GM18507 (cell line): ENCODE measurements at regions not wholly inside any gene's neighbourhood (a gene's known extent, or its start where the extent isn't known, plus 50 kb on each side); places are given as distances from the start of the nearest gene placed in this dataset.
A peak's percentile ranks its signal among the peaks of the same experiment; 100 is the strongest.
"Not testable (repeated sequence)": the region's sequence is repeated elsewhere in the genome, so short reads cannot be mapped to it uniquely, and the experiment has no call there.

ENCODE experiments used
- DNase-seq: peaks from one replicate; pipeline ENCODE4 v3.0.0; 2011; ENCODE audit warnings: low read depth; ENCODE audit not compliant: insufficient read length; ENCODE audit errors: extremely low spot score
- FAIRE-seq: peaks from 2 replicates; lab custom pipeline; 2011; peaks lifted over from hg19 to GRCh38; lab: Jason Lieb, UNC

DNA sequence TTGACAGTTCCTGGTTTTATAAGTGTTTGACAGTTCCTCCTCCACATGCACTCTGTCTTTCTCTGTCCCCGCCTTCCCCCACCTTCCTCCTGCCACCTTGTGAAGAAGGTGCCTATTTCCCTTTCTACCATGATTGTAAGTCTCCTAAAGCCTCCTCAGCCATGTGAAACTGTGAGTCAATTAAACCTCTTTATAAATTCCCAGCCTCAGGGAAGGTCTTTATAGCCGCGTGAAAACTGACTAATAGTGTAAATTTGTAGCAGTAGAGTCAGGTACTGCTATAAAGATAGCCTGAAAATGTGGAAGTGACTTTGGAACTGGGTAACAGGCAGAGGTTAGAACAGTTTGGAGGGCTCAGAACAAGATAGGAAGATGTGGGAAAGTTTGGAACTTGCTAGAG lies 88.7 kb upstream of the ADORA2B start:
- DNase-seq, FAIRE-seq: not testable (repeated sequence)

DNA sequence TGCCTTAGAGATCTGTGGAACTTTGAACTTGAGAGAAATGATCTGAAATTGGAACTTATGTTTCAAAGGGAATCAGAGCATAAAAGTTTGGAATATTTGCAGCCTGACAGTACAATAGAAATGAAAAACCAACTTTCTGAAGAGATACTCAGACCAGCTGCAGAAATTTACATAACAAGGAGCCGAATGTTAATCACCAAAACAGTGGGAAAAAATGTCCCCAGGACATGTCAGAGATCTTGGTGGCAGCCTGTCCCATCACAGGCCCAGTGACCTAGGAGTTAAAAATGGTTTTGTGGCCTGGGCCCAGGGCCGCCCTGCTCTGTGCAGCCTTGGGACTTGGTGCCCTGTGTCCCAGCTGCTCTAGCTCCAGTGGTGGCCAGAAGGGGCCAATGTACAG lies 88.2 kb upstream of the ADORA2B start:
- not testable (repeated sequence) for FAIRE-seq, DNase-seq

DNA sequence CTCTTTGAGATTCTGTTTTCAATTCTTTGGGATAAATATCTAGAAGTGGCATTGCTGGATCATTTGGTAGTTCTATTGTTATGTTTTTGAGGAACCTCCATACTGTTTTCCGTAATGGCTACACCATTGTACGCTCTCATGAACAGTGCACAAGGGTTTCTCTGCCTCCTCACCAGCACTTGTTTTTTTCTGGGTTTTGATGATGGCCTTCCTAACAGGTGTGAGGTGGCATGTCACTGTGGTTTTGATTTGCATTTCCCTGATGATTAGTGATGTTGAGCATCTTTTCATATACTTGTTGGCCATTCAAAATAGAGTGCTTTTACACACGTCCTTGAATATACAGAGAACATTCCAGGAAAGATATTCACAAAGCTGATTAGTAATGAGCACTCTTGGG lies 86.8 kb upstream of the ADORA2B start:
- FAIRE-seq, result peak; percentile 73
- DNase-seq, result not testable (repeated sequence)

DNA sequence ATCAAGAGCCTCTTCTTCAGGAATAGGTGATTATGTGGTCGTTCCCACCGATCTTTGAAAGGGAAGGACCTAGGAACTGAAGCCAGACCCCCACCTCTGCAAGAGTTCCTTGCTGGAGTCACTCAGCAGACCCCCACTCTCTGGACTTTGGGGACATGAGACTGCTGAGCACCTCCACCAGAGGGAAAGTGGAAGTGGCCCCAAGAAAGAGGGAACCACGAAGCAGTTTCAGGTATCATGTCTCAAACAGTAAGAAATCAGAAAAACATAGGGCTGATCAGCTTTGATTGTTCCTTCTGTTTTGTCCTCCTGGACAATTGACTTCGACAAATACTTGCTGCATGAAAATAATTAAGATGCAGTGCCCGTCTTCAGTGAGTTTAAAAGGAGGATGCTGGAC lies 84.2 kb upstream of the ADORA2B start:
- DNase-seq, result not testable (repeated sequence)
- peak; percentile 68 for FAIRE-seq

DNA sequence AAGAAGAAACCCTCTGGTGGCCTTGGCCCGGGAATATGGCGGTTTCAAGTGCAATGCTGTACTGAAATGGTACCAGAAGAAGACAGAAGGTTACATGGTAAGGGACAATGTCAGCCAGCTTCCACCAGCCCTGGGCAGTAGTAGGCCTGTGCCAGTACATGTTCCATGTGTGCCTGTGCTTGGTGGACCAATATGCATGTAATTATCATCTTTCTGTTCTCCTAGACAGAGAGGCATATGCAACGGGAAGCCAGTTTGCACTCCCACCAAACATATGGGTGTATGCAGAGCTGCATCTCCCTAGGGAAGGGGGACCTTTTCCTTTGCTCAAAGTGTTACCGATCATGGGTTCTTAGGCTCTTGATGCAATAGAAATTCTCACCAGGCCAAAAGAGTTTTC lies 80.9 kb upstream of the ADORA2B start:
- FAIRE-seq, result not testable (repeated sequence)

DNA sequence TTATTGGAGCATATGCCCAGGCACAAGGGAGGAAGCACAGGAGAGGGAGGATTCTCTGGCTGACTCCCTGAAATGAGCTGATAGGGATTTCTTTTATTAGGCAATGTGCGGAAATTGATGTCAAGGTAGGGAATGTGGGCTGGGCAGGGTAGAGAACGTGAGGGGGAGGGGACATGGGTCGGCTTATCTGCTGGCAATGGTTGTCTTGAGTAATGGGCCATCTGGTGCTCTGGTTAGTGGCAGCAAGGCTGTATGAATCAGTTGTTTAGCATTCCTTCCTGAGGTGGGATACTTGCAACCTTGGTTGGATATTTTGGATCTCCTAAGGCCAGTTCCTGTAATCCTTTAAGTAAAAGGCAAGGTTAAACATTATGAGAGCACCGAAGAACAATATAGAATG lies 80.5 kb upstream of the ADORA2B start:
- not testable (repeated sequence) for FAIRE-seq, DNase-seq

More for the DNA sequence above, 80.9 kb upstream of the ADORA2B start:
- not testable (repeated sequence) for DNase-seq

DNA sequence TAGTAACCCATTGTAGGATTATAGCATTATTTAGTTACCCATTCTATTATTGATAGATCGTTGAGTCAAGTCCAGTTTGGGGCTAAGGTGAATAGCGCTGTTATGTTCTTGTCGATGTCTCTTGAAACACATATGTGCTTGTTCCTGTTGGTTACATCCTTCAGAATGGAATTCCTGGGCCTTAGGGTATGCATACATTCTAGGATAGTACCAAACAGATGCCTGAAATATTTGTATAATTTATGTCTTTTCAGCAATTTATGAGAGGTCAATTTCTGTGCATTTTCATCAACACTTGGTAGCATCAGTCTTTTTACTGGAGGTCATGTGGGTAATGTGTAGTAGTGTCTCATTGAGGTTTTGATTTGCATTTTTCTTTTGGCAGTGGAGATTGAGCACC lies 78.9 kb upstream of the ADORA2B start:
- FAIRE-seq, DNase-seq: not testable (repeated sequence)

DNA sequence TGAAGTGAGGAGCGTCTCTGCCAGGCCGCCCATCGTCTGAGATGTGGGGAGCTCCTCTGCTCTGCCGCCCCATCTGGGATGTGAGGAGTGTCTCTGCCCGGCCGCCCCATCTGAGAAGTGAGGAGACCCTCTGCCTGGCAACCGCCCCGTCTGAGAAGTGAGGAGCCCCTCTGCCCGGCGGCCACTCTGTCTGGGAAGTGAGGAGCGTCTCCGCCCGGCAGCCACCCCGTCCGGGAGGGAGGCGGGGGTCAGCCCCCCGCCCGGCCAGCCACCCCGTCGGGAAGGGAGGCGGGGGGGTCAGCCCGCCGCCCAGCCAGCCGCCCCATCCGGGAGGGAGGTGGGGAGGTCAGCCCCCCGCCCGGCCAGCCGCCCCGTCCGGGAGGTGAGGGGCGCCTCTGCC lies 77.6 kb upstream of the ADORA2B start:
- DNase-seq, FAIRE-seq: not testable (repeated sequence)

DNA sequence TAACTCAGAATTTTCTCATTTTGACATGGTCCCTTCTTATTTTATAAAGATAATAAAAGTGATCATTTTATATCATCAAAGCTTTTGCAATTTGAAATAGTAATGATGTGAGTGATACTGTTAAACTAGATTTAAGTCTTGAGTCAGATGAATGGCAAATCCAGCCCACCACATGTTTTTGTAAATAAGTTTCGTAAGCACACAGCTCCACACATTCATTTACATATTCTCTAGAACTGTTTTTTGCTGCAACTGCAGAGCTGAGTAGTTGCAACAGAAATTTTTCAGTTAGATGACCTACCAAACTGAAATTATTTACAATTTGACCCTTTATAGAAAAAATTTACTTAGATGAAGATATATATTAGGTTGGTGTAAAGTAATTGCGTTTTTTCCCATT lies 75.1 kb upstream of the ADORA2B start:
- not testable (repeated sequence) for DNase-seq, FAIRE-seq

DNA sequence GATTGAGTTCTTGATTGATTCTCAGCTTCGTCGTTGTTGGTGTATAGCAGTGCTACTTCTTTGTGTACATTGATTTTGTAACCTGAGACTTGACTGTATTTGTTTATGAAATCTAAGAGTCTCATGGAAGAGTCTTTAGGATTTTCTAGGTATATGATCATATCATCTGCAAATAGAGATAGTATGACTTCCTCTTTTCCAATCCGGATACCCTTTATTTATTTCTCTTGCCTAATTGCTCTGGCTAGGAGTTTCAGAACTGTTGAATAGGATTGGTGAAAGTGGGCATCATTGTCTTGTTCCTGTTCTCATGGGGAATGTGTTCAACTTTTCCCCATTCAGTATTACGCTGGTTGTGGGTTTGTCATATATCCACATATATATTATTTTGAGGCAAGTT lies 72.3 kb upstream of the ADORA2B start:
- DNase-seq, FAIRE-seq: not testable (repeated sequence)

DNA sequence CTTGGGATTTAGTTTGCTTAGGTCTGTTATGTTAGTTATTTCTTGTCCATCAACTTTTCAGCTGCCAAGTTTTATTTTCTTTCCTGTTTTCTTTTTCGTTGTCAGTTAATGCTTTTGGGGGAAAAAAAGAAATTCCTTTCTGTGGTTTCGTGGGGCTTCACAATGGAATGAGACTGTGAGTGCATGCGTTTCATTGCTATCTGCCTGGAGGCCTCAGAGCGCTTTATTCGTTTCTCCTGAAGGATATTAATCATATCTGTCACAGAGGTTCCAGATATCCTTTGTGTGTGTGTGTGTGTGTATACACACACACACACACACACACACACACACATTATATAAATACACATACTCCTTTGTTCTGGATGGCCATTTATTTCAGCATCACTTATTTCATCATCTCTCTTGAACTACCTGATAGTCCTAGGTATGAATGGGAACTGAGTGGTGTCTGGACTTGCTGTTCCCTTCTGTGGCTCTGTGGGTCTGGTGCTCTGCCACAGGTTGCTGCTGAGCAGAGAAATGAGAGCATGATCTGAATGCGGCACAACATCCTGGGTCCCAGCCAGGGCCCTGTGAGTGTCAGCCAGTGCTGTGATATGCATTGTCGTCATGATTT lies 66.9 kb upstream of the ADORA2B start:
- FAIRE-seq, result peak; percentile 48
- not testable (repeated sequence) for DNase-seq

DNA sequence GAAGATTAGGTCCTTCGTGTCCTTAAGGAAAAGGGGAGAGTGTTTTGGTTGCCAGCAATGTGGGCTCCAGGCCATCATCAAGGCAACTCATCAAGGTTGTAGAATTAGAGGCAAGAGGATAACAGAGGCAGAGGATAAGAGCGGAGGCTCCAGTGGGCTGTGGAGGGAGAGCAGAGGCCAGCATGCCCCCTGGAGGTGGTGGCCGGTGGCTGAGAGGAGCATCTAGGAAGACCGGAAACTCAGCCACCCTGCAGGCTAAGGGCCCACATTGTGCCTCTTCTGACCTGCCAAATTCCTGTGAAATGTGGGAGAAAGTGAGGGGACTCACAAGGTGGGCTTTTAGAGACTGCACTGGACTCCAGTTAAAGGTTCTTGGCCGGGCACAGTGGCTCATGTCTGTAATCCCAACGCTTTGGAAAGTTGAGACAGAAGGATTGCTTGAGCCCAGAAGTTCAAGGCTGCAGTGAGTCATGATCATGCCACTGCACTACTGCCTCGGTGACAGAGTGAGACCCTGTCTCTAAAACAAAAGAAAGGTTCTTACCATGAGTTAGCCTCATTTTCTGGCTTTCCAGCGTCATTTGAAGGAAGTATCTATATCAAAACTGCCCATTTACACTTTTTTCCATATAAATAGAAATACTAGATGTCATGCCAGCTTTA lies 62.7 kb upstream of the ADORA2B start:
- FAIRE-seq, result no peak

DNA sequence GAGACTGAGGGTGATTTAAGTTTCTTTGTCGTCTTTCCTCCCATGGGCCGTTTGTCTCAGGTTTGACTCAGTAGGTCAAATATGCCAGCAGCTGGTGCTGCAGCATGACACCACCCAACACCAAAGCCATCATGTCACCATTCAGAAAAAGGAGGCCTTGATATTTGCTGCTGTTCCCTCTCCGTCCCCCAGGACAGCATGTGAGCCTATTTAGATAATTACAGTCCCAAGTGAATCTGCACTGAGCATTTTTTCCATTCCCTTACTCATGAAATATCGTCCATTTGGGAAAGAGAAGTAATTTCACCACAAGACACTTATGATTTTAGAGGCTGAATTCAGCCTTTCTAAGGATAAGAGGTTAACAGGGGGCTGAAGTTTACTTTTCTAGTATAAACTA lies 62.2 kb upstream of the ADORA2B start:
- DNase-seq (no peak), FAIRE-seq (no peak)

More for the DNA sequence above, 62.7 kb upstream of the ADORA2B start:
- no peak for DNase-seq

DNA sequence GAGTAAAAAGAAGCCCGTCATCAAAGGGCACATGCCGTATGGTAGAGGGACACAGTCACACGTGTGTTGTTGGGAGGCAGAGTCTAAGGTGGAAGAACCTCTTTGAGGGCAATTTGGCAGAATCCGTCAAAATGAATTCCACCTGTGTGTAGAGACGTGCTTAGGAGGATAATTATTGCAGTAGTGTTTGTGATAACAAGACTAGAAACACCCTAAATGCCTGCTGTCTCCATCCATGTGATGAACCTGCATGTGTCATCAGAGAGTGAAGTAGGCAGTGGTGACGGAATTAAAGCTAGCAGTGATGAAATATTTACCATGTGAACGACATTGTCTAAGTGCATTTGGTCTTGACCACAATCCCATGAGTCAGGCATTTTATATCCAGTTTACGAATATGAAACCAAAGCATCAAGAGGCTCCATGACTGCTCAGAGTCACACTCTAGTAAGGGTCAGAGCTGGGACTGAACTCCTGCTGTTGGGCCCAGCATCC lies 61.3 kb upstream of the ADORA2B start:
- FAIRE-seq (no peak), DNase-seq (no peak)

DNA sequence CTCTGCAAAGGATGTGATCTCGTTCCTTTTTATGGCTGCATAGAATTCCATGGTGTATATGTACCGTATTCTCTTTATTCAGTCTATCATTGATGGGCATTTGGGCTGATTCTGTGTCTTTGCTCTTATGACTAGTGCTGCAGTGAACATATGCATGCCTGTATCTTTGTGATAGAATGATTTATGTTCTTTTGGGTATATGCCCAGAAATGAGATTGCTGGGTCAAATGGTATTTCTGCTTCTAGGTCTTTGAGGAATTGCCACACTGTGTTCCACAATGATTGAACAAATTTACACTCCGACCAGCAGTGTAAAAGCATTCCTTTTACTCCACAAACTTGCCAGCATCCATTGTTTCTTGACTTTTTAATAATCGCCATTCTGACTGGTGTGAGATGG lies 60.2 kb upstream of the ADORA2B start:
- no peak for FAIRE-seq

DNA sequence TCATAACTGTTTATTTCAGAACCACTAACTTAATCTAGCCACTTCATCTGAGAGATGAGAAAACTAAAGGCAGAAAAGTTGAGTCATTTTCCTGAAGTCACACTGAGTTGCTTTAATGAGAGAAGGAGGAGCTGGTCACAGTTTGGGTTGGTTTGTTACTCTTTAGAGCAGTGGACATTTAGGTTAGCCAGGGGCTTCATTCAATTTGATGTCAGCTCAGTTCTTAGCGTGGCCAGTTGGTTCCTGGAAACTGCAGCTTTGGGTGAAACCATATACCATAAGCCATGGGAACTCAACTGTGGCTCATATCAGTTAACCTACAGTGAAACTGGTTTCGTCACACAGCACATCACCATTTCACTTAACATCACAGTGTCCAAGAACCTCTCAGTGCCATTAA lies 59.2 kb upstream of the ADORA2B start:
- DNase-seq (no peak), FAIRE-seq (no peak)

More for the DNA sequence above, 60.2 kb upstream of the ADORA2B start:
- no peak for DNase-seq

DNA sequence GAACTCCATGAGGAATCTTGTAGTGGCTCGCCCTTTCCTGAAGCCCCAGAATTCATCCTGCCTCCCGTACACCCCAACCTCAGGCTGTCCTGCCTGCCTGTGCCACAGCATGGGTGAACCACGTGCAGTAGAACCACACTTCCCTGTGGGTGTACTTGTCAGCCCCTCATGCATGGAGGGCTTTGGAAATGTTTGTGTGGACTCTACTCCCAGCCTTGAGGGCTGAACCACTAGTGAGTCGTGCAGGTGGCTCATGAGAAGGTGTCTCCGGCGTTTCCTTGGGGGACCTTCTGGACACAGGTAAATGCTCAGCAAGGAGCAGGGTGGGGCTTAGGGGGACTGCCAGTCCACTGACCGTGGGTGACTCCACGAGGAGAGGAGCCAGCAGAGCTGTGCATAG lies 58.7 kb upstream of the ADORA2B start:
- FAIRE-seq (no peak), DNase-seq (no peak)

DNA sequence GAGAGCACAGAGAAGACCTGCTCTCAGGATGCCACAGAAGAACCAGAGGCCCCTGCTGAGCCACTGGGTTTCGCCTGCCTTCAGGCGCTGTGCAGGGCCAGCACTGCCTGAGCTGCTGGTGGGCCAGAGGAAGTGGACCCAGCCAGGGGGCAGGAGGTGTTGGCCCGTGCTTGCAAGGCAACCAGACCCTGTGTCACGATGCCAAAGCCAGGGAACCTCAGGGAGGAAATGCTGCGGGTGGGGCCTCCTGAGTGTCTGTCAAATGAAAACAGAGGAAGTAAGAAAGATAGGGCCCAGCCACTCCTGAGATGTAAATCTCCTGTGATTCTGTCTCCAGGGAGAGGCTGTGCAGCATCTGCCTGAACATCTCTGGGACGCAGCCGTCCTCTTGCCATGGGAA lies 58.1 kb upstream of the ADORA2B start:
- DNase-seq, result no peak
- no peak for FAIRE-seq

DNA sequence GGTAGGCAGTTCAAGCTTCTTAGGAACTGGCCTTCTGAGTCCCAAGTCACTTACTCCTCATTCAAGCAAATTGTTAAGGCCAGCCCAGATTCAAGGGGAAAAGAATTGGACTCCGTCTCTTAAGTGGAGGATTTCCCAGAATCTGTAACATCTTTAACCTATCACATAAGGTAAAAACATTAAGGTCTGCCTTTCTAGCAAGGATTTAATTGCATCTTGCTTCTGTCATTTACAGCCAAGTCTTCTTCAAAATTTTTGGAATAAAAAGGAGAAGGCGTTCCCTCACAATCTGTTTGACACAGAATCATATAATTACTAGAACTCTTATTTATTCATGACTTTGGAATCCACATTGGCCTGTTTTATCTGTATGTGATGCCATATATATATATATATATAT lies 56.5 kb upstream of the ADORA2B start:
- DNase-seq (no peak), FAIRE-seq (no peak)

DNA sequence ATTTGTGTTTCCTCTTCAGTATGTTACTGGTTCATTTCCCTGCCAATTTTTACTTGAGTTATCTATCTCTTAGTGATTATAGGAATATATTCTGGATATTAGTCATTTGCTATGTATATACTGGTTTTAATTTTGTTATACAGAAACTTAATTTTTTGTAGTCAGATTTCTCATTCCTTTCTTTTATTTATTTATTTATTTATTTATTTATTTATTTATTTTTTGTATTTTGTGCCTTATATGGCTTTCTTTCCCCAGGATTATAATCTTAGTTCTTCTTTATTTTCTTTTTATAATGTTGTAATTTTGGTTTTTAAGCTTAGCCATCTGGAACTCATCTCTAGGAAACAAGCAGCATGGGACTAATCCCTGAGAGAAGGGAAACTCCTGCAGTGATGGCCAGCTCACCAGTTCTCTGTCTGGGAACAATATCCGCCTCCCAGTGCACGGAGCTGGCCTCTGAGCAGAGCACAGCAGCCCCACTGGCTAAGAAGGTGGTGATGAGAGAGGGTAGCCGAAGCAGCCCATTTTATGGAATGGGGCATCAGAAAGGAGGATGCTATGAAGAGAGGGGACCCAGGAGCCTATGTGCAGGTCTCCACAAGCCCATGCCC lies 54.5 kb upstream of the ADORA2B start:
- FAIRE-seq, result no peak
- no peak for DNase-seq

DNA sequence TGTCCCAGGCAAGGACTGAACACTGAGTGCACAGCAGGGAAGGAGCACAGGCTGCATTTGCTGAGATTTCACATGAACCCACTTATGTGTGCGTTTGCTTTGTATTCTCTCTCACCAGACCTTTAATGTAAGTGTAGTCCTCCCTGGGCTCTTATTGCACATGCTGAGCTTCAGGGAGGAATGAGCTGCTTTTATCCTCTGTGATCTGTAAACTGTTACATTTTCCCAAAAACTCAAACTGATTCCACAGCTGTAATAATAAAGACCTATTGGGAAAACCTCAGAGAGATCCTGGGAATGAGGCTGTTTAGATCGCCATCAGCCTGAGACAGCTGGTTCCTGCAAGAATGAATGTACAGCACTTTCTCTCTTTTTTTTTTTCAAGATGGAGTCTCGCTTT lies 53.6 kb upstream of the ADORA2B start:
- no peak for FAIRE-seq
- no peak for DNase-seq
